ENCODE measurements at regions not wholly inside any gene's neighbourhood (a gene's known extent, or its start where the extent isn't known, plus 50 kb on each side); places are given as distances from the start of the nearest gene placed in this dataset.

GRCh38 chr4:117623326-117623725 lies 411.0 kb upstream of the NDST3 start:
- Histone ChIP-seq H3K9me3 (ENCODE audit: low read length) (no peaks in the 10 kb centered on the region), H2AFZ (ENCODE audit: low read length) (no peak overlapping the region), H3K4me3 (ENCODE audit: low read length) (no peak overlapping the region), H3K9me2 (replicated peaks; ENCODE audit: low read length) (no peaks in the 10 kb centered on the region), H3K79me2 (ENCODE audit: low read length) (no peaks in the 10 kb centered on the region), H3K27me3 (ENCODE audit: low read length) (no peaks in the 10 kb centered on the region), H3F3A (ENCODE audit: low read length, unreplicated experiment) (no peaks in the 10 kb centered on the region), H3K9ac (ENCODE audit: low read length) (no peak overlapping the region), H3K36me3 (ENCODE audit: low read depth, low read length) (no peaks in the 10 kb centered on the region), H3K27ac (ENCODE audit: low read length) (no peak overlapping the region), H4K20me1 (ENCODE audit: low read length) (no peaks in the 10 kb centered on the region), H3K4me2 (ENCODE audit: low read length) (no peak overlapping the region), H3K4me1 (ENCODE audit: insufficient read depth, low read length) (no peaks in the 10 kb centered on the region)
- ATAC-seq (no peak), DNase-seq (no peak)
- TF ChIP-seq CTCF (conservative IDR thresholded peaks at IDR 0.05; ENCODE audit: low read depth, low read length) (no peak), EZH2phosphoT487 (IDR thresholded peaks at IDR 0.05; ENCODE audit: borderline replicate concordance, low read length) (no peak), EZH2 (IDR thresholded peaks at IDR 0.05; ENCODE audit: low read length, unreplicated experiment) (no peak)
- ChIA-PET POLR2A (ENCODE audit: unreplicated experiment) (no interaction called here), CTCF (no interaction called here)
- intact Hi-C loops (cut with micrococcal nuclease), result no loop called here
- BruUV-seq (replicated peaks), result no TSS peak

GRCh38 chr4:117626664-117627063 lies 407.6 kb upstream of the NDST3 start:
- no TSS peak for BruUV-seq (replicated peaks)
- Histone ChIP-seq H2AFZ (ENCODE audit: low read length) (no peak overlapping the region), H3K27ac (ENCODE audit: low read length) (no peak overlapping the region), H4K20me1 (ENCODE audit: low read length) (no peaks in the 10 kb centered on the region), H3K27me3 (ENCODE audit: low read length) (no peaks in the 10 kb centered on the region), H3K4me3 (ENCODE audit: low read length) (no peak overlapping the region), H3K9ac (ENCODE audit: low read length) (no peak overlapping the region), H3K36me3 (ENCODE audit: low read depth, low read length) (no peaks in the 10 kb centered on the region), H3K79me2 (ENCODE audit: low read length) (no peaks in the 10 kb centered on the region), H3K9me3 (ENCODE audit: low read length) (no peaks in the 10 kb centered on the region), H3K4me2 (ENCODE audit: low read length) (no peak overlapping the region), H3K4me1 (ENCODE audit: insufficient read depth, low read length) (no peaks in the 10 kb centered on the region), H3F3A (ENCODE audit: low read length, unreplicated experiment) (no peaks in the 10 kb centered on the region), H3K9me2 (replicated peaks; ENCODE audit: low read length) (no peaks in the 10 kb centered on the region)
- DNase-seq (no peak), ATAC-seq (no peak)
- no peak for TF ChIP-seq CTCF (conservative IDR thresholded peaks at IDR 0.05; ENCODE audit: low read depth, low read length)
- ChIA-PET CTCF (no interaction called here), POLR2A (ENCODE audit: unreplicated experiment) (no interaction called here)
- intact Hi-C loops (cut with micrococcal nuclease), result no loop called here

GRCh38 chr4:117634716-117635115 lies 399.6 kb upstream of the NDST3 start:
- POLR2A ChIA-PET (ENCODE audit: unreplicated experiment), result no interaction called here
- H3F3A ChIP-seq (ENCODE audit: low read length, unreplicated experiment), result no peaks in the 10 kb centered on the region
- H3K4me3 ChIP-seq (ENCODE audit: low read length), result no peak overlapping the region
- H3K79me2 ChIP-seq (ENCODE audit: low read length), result no peaks in the 10 kb centered on the region
- H3K27me3 ChIP-seq (ENCODE audit: low read length), result no peaks in the 10 kb centered on the region
- H4K20me1 ChIP-seq (ENCODE audit: low read length), result no peaks in the 10 kb centered on the region
- BruUV-seq (replicated peaks), result no TSS peak
- H2AFZ ChIP-seq (ENCODE audit: low read length), result no peak overlapping the region
- ATAC-seq, result no peak
- no peak for DNase-seq
- no peaks in the 10 kb centered on the region for H3K36me3 ChIP-seq (ENCODE audit: low read depth, low read length)
- H3K9ac ChIP-seq (ENCODE audit: low read length), result no peak overlapping the region
- no peaks in the 10 kb centered on the region for H3K4me1 ChIP-seq (ENCODE audit: insufficient read depth, low read length)
- no peak for TF ChIP-seq CTCF (conservative IDR thresholded peaks at IDR 0.05; ENCODE audit: low read depth, low read length)
- TF ChIP-seq EZH2 (IDR thresholded peaks at IDR 0.05; ENCODE audit: low read length, unreplicated experiment), result no peak
- no peak for TF ChIP-seq EZH2phosphoT487 (IDR thresholded peaks at IDR 0.05; ENCODE audit: borderline replicate concordance, low read length)
- H3K9me3 ChIP-seq (ENCODE audit: low read length), result no peaks in the 10 kb centered on the region
- no peak overlapping the region for H3K4me2 ChIP-seq (ENCODE audit: low read length)
- no peak overlapping the region for H3K27ac ChIP-seq (ENCODE audit: low read length)
- CTCF ChIA-PET, result no interaction called here
- no peaks in the 10 kb centered on the region for H3K9me2 ChIP-seq (replicated peaks; ENCODE audit: low read length)
- intact Hi-C loops (cut with micrococcal nuclease), result no loop called here

Data from PC-3 (cell line).